HG03558 (cell line): ENCODE measurements at regions not wholly inside any gene's neighbourhood (a gene's known extent, or its start where the extent isn't known, plus 50 kb on each side); places are given as distances from the start of the nearest gene placed in this dataset.
A peak's percentile ranks its signal among the peaks of the same experiment; 100 is the strongest.
"Not testable (repeated sequence)": the region's sequence is repeated elsewhere in the genome, so short reads cannot be mapped to it uniquely, and the experiment has no call there.

Experiments
- ATAC-seq: cut with Tn5 transposase; IDR thresholded peaks from one replicate; pipeline ENCODE4 v1.9.1; 2021; ENCODE audit warnings: moderate number of reproducible peaks; ENCODE audit not compliant: unreplicated experiment; ENCODE audit errors: extremely low read depth

DNA sequence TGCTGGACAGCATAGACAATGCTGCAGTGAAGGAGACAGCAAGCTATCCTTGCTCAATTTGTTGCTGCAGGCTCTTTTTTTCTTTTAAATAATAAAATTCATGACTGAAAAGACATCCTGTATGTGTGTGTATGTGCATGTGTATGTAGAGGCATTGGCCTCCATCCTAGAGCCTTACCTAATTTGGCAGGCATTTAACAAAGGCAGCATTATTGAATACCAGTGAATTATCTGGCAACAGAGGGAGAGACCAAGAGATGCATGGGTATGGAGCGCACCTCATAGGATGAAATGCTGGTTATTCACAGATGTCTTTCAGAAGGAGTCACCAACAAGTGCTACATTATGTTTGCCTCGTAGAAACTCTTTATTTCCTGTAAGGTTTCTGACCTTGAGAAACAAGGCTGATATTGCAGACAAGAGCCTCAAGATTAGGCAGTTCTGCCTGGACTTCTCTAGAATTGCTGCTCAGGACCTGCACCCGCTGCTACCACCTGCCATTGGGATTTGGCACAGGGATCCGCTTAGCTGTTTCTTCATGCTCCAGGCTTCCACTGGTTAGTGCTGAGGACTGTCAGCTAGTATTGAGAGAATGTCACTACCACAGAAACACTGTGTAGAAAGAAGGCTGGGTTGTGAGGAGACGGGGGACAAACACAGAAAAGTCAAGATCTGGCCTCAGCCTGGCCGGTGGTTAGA is 247.7 kb upstream of the RFX3 start:
- no peak for ATAC-seq

GRCh38 chr9:3769646-3770045 is 243.8 kb upstream of the RFX3 start:
- no peak for ATAC-seq

DNA sequence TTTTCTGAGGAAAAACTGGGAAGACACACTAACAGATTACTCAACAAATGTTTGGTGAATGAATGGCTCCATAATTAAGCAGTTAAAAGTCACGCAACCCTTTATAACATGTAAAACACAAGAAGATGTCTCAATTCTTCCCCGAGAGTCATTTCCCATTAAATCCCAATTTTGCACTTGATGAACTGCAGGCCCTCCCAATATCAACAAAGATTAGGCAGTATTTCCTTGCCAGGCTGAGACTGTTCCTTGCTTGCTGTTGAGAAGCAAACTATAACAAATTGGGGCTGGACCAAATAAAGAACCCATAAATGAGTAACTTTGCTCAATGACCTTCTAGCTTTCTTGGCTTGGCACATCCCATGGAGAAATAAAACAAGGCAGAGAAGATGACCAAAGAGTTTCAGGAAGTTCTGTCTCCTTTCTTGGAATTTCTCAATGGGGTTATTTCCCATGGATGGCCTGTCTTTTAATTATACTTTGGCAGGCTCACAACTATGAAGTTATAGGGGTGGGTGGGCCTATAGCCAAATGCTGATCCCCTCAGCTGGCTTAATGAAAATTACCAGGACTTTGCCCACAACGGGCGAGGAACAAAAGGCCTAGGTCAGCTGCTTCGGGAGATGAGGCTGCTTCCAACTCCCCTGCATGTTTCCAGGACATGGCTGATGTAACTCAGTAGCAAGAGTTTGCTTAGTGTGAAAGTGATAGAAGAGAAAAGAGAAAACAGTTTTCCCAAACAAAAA is 243.1 kb upstream of the RFX3 start:
- no peak for ATAC-seq

GRCh38 chr9:3768286-3768685 is 242.5 kb upstream of the RFX3 start:
- no peak for ATAC-seq

- ATAC-seq, result no peak
Observed at GRCh38 chr9:3762076-3762475, 236.3 kb upstream of the RFX3 start.

- ATAC-seq, result no peak
Observed at GRCh38 chr9:3760031-3760430, 234.2 kb upstream of the RFX3 start.

DNA sequence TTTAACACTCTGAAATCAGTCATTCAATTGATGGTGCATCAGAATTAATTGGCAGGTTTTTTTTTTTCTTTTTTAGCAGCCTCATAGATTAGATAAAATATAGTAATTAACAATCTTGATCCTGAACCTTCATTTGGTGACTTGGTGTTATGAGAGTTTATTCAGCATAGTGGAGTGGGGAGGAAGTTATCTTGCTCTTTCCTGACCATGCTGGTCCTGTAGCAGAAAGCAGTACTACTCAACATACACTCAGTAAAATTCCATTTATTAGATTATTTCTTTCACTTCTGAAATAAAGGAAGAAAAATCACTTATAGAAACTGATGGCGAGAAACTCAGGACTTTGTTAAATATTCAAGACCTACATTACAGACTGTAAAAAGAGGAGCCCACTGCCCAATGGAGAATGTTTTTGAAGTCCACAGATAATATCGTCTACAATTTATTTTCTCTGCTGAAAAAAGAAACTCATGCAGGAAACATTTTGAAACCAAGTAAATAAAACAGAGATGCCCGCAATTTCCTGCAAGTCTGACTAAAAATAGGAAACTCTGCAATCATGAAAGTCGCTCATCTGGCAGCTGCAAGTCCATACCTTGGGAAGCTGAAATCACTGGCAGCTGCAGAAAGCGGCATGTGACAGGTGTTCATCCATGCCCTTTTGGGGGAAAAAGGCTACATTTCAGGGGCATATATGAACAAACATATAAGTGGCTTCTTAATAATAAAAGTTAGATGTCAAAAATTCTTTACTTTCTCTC is 233.2 kb upstream of the RFX3 start:
- no peak for ATAC-seq

DNA sequence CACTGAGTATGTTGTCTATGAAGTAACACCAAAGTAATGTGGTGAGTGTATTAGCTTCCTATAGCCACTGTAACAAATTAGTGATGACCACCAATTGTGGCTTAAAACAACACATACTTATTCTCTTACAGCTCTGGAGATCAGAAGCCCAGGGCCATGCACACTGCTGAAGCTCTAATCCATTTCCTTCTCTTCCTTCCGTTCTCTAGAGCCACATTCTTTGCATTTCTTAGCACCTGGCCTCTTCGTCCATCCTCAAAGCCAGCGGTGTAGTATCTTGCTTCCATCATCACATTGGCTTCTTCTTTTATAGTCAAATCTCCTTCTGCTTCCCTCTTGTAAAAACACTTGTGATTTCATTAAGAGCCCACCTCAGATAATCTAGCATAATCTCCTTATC is 230.3 kb upstream of the RFX3 start:
- no peak for ATAC-seq

DNA sequence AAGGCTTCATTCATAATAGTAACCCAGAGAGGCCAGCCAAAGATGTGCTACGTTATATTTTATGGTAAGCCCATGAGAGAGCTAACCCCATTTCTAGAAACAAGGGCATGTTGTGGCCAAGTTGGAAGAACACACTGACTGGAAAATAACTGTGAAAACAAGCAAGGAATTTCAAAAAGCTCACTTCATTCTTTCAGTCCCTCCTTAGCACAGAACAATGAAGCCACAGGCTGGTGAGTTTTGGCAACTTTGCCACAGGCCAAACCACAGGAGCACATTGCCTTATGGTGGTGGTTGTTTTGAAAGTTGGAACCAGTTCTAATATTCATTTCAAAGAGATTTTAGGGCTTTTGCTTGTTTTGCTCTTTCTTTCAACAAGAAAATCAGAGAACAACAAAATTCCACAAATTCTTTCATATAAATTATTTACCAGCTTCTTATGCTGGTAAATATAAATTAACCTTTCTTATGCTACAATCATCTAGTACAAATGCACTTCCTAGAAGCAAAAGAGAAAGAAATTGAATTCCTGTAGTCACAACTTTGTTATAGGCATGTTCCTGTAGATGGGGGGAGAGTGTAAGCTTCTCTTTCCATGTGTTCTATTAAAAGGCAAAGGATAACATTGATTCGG is 225.4 kb upstream of the RFX3 start:
- no peak for ATAC-seq

- no peak for ATAC-seq
Observed at GRCh38 chr9:3750321-3750720, 224.5 kb upstream of the RFX3 start.

GRCh38 chr9:3746296-3747275 is 220.8 kb upstream of the RFX3 start:
- ATAC-seq, result peak; percentile 56

GRCh38 chr9:3743901-3744413 is 218.2 kb upstream of the RFX3 start:
- no peak for ATAC-seq

DNA sequence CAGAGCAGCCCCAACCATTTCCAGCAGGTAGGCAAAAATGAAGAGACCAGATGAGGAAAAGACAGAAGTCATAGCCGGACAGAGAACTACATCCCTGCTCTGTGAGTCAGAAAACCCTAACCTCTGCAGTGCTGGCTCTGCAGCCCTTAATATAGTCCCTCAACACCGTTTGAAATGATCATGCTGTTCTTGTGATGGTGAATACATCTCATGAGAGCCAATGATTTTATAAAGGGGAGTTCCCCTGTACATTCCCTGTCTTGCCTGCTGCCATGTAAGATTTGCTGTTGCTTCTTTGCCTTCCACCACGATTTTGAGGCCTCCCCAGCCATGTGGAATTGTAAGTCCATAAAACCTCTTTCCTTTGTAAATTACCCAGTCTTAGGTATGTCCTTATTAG is 216.8 kb upstream of the RFX3 start:
- no peak for ATAC-seq

DNA sequence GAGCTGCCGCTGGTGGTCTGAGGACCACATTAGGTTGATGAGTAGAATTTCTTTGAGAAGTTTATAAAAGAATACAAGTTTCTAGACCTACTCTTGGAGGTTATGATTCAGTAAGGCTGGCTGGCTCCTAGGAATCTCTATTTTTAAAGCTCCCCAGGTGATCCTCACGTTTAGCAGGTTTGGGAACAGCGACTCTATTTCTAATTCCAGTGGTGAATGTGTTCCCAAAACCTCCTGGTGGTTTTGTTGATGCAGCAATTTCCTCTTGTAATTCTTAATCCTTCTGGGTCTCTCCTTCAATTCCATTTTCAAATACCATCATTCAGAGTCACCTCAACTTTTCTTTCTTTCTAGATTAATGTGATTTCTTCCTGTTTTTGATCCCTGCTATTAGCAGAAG is 215.9 kb upstream of the RFX3 start:
- no peak for ATAC-seq

GRCh38 chr9:3740690-3741419 is 215.1 kb upstream of the RFX3 start:
- ATAC-seq, result no peak

DNA sequence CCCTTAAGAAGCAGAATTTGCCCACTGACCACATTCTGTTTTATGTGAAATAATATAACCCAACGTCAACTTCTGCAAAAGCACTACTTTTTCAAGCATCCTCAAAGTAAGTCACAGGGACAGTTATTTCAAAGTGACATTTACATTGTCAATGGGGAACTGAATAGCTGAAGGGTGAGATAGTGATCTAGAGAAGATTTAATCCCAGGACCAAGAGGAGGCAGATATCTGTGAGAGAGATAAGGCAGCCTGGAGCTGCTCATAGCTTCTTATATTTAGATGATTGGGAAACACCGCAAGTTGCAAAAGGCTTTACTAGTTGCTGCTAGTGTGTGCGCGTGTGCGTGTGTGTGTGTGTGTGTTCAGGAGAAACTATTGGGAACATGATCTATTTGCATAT is 210.4 kb upstream of the RFX3 start:
- no peak for ATAC-seq

- ATAC-seq, result no peak
Observed at GRCh38 chr9:3735251-3735650, 209.4 kb upstream of the RFX3 start.

GRCh38 chr9:3733527-3734262 is 207.9 kb upstream of the RFX3 start:
- ATAC-seq, result not testable (repeated sequence)
